ENCODE measurements at regions not wholly inside any gene's neighbourhood (a gene's known extent, or its start where the extent isn't known, plus 50 kb on each side); places are given as distances from the start of the nearest gene placed in this dataset.

DNA sequence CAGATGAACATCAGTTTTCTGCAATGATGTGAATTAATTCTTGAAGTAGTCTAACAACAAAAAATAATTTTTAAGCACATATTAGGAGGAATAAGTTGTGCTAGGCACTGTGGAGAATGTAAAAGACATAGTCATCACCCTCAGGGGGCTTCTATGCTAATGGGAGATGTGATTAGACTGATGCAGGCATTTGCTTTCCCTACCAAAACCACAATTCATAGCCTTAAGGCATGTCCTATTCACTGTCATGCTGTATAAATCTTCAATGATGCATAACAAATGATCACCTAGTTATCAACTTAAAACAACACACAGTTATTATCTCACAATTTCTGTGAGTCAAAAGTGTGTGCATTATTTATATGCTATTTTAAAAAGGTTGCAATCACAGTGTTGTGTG, 422.6 kb downstream of the MAN2A1 start:
- DNase-seq (ENCODE audit: low spot score), result no peak

DNA sequence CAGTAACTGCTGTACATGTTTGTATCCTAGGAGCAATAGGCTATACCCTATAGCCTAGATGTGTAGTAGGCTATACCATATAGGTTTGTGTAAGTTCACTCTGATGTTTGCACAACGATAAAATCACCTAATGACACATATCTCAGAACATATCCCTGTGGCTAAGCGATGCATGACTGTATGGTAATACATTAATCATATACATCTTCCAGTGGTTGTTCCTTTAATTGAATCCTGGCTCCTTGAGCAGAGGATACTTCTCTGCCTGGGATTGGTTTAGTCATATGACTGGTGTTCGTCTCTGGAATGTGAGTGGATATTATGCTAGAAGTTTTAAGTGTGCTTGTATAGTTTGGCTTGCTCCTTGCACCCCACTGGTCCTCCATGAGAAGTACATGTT, 425.8 kb downstream of the MAN2A1 start:
- no peak for DNase-seq (ENCODE audit: low spot score)

DNA sequence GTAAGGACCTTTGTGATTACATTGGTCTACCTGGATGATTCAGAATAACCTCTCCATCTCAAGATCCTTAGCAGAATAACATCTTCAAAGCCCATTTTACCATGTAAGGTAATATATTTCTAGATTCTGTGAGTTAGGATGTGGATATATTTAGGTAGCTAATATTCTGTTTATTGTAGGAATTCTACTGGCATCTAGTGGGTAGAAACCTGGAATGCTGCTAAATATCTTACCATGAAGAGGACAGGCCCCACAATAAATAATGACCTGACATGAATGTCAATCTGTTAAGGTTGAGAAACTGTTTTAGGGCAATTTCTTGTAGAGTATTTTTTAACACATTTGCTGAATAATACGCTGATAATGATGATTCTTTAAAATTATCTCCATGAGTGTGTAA, 426.8 kb downstream of the MAN2A1 start:
- DNase-seq (ENCODE audit: low spot score), result no peak

DNA sequence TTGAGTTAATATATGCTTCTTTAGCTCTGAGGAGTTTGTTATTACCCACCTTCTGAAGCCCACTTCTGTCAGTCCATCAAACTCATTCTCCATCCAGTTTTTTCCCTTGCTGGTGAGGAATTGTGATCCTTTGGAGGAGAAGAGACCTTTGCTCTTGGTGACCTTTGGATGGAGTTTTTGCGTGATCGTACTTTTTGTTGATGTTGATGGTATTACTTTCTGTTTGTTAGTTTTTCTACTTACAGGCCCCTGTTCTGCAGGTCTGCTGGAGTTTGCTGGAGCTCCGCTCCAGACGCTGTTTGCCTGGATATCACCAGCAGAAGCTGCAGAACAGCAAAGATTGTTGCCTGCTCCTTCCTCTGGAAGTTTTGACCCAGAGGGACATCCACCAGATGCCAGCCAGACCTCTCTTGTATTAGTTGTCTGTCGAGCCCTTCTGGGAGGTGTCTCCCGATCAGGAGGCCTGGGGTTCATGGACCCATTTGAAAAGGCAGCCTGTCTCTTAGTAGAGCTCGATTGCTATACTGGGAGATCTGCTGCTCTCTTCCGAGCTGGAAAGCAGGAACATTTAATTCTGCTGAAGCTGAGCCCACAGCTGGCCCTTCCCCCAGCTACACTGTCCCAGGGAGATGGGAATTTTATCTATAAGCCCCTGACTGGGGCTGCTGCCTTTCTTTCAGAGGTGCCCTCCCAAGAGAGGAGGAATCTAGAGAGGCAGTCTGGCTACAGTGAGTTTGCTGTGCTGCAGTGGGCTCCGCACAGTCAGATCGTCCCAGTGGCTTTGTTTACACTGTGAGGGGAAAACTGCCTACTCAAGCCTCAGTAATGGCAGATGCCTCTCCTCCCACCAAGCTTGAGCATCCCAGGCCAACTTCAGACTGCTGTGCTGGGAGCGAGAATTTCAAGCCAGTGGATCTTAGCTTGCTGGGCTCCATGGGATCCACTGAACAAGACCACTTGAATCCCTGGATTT, 445.5 kb downstream of the MAN2A1 start:
- no peak for DNase-seq (ENCODE audit: low spot score)

DNA sequence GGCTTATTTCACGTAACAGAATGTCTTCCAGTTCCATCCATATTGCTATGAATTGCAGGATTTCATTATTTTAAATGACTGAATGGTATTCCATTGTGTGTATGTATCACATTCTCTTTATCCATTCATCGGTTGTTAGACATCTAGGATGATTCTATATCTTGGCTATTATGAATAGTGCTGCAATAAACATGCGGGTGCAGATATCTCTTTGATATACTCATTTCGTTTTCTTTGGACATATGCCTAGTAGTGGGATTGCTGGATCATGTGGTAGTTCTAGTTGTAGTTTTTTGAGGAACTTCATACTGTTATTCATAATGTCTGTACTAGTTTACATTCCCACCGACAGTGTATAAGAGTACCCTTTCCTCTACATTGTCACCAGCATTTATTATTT, 460.5 kb downstream of the MAN2A1 start:
- DNase-seq (ENCODE audit: low spot score), result no peak

DNA sequence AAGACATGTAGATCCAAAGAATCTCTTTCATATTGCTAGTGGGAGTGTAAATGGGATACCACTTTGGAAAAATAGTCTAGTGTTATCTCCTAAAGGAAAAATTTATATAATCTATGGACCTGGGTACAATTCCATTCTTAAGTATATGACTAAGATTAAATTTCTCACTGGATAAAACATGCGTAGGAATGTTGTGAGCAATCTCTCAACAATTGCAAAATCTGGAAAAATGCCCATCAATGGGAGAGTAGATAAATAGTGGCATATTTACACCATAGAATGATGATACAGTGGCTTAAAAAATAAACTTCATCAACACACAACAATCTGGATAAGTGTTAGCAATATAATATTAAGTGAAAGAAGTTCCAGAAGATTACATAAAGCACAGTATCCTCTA, 469.5 kb downstream of the MAN2A1 start:
- DNase-seq (ENCODE audit: low spot score), result peak; percentile 35

DNA sequence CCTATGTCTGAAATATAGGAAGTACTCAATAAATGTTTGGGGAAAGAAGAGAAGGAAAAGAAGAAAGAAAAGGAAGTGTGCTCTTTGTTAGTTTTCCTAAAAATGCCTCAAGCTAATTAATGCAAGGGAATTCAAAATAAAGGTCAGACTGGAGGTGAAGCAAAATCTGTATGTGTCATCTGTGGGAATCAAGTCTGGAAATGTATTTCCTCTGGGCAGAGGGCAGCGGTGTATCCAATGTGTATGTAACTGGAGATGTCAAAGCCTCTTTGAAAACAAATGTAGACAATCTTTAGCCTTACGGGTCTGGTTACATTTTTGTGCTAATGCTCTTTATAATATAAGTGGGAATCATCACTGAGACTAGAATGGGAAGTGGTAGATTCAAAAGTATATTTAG, 471.4 kb downstream of the MAN2A1 start:
- no peak for DNase-seq (ENCODE audit: low spot score)

DNA sequence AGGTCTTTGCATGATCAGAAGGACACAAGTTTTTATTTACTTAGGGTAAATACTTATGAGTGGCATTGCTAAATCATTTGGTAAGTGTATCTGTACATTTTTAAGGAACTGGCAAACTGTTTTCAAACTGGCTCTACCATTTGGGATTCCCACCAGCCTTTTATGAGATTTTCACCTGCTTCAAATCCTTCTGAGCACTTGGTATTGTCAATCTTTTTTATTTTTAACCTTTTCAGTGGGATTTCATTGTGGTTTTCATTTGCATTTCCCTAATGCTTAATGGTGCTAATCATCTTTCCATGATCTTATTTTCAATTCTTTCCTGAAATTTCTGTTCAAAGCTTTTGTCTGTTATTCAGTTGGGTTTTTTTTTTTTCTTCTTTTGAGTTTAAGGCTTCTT, 475.6 kb downstream of the MAN2A1 start:
- DNase-seq (ENCODE audit: low spot score), result no peak

DNA sequence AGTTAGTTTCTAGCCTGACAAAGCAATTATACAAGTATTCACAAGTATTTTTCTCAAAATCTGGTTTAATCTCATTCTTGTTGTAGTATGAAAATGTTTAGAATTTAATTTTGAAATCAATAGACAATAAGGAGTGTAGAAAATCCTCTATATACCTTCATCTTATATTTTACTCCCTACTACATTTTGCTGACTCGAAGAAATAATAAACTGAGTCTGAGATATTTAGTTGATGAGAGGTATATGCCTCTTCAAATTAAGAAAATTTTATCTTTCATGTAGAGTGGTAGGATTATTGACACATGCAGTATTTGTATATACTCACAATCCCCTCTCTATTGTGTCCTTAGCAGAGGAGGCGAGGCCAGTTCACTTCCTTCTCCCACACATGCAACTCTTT, 477.7 kb downstream of the MAN2A1 start:
- no peak for DNase-seq (ENCODE audit: low spot score)

DNA sequence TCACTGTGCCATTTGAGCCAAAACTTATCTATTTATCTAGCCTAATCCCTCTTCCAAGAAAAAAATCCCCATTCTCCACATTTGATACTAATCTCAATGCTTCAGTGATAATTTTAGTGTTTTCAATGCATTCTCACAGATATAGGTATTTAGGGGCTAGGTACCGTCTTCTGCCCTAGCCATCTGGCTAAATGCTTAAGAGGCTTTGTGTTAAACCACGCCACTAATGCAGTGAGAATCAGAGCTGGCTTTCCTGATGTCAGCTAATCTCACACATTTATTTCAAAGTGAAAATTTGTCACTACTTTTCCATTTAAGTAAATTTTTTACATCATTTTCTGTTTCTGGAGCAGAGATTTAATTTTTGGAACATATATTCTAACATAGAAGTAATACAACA, 479.7 kb downstream of the MAN2A1 start:
- DNase-seq (ENCODE audit: low spot score), result no peak

DNA sequence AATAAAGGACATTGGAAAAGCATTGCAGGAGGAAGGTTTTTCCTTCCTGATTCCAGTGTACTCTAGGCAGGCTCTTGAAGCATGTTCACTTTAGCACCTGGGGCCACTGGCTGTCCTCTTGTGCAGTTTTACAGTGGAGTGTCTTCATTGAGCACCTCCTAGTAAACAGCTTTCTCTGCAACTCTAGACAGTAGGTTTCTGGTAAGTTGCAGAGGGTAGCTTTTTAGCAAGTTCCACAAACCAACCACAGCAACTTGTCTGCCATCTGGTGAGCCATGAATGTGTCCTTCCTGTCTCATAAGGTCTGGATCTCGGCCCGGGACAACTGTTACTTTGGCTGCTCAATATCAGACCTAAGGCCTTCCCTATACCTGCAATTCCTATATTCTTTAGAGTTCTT, 488.0 kb downstream of the MAN2A1 start:
- DNase-seq (ENCODE audit: low spot score), result no peak

DNA sequence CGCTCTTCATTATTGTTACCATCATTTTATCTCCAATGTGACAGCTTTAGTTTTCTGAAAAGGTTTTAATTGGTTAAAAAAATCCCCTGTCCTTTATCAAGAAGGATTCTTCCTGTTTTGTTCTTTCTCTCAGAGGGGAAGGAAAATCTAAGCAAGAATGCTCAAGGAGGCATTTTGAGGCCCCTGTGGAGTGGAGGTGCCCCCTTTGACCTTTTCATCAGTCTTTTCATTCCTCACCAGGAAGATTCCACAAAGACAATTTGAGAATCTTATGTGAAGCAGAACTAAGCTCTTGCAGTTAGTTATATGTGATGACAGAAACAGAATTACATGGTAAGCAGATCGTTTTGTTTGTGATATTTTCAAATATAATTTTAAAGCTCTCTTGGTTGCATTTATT, 489.6 kb downstream of the MAN2A1 start:
- DNase-seq (ENCODE audit: low spot score), result no peak

DNA sequence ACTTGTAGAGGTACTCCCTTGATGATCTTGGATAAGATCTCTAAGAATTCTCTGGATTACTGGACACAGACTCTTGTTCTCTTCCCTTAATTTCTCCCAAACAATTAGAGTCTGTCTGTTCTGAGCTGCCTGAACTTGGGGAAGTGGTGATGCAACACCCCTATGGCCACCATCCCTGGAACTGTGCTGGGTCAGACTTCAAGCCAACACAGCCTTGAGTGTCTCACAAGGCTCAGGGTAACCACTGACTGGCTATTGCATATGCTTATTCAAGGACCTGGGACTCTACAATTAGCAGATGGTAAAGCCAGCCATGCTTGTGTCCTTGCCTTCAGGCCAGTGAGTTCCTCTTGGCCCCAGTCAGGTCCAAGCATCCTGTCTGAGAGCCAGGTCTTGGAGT, 504.5 kb downstream of the MAN2A1 start:
- DNase-seq (ENCODE audit: low spot score), result no peak

DNA sequence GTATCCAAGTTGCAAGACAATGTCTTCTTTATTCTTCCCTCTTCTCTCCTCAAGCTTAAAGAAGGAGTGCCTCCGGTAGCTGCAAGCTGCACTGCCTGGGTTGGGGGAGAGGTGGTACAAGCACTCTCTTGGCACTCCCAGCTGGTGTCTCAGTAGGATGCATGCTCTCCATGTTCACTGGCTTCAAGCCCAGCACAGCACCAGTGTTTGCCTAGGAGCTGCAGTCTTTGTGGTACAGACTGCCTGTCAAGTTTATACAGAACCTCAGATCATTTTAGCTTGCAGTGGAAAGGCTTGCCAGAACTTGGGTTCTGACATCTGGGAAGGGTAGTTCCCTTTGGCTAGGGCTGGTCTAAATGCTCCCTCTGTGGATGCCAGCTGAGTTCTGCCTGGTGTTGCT, 505.6 kb downstream of the MAN2A1 start:
- DNase-seq (ENCODE audit: low spot score), result no peak

DNA sequence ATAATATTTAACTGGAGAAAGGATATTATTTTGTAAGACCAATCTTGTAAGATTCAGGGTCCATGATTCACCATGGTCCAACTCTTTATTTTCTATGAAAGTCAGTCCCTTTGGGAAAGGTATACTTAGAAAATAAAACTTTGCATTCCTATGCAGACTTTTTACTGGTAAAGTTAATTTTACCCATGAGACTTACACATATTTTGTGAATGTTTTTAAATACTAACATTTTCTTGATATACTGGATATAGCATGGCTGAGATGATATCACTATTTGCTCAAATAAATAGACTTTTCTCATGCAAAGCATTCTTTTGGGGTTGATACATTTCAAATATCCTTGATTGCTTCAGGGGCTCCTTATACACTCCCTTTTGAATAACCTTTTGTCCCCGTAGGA, 512.1 kb downstream of the MAN2A1 start:
- no peak for DNase-seq (ENCODE audit: low spot score)

DNA sequence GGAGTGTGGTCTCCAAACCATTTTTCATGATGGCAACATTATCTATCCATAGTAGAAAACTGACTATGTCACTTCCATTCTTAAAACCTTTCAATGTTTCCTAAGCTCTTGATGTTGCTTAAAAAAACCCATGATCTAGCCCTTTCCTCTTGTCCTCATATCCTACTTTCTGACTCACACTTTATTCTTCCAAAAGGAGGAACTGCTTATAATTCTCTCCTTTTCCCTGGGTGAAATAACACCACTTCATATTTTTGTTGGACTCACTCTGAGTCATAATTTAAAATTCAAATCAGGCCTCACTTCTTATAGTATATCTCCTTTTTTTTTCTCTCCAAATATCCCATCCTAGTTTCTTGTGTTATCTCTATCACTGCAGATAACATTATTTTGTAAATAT, 513.9 kb downstream of the MAN2A1 start:
- peak; percentile 18 for DNase-seq (ENCODE audit: low spot score)

DNA sequence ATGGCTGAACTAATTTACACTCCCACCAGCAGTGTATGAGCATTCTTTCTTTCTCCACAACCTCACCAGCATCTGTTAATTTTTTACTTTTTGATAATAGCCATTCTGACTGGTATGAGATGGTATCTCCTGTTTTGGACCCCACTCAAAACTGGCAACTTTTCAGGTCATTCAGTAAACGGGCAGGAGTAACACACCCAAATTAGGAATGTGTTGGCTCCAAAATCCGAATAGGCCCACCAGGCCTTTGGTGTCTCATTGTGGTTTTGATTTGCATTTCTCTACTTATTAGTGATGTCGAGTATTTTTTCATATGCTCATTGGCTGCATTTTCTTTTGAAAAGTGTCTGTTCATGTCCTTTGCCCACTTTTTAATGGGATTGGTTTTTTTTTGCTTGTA, 517.1 kb downstream of the TMEM232 start:
- DNase-seq (ENCODE audit: low spot score), result no peak

DNA sequence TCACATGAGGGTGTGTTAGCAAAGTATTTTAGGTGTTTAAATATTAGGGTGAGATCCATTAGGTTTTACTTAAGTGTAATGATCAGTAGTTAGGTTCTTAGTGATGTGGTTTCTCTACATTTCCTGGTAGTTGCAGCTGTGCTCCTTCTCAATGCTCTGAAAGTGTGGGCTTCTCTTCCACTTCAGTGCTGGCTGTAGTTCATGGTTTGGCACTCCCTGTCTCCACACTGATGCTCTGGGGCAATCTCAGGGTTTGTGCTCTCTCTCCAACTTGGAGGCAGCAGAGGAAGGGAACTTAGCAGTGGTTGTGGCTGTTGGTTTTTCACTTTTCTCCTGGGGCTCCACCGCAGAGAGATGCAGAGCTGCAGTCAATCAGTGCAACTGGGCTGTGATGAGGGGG, 507.5 kb downstream of the TMEM232 start:
- no peak for DNase-seq (ENCODE audit: low spot score)

DNA sequence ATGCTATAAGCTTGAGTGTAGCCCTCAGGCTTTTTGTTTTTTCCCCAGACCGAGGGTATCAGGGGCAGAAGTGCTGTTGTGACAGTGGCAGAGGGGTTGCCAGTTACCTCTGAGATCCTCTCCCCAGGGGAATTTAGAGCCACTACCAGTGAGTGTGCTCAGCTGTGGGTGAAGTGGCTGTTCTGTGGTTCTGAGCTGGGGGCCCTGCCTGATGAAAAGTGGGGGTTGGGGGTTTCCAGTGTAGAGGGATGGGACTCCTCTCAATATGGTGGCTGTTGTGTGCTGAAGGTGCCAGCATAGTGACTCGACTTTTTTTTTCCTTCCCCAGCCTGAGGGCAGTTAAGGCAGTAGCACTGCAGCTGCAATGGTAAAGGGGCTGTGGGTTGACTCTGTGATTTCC, 506.7 kb downstream of the TMEM232 start:
- no peak for DNase-seq (ENCODE audit: low spot score)

DNA sequence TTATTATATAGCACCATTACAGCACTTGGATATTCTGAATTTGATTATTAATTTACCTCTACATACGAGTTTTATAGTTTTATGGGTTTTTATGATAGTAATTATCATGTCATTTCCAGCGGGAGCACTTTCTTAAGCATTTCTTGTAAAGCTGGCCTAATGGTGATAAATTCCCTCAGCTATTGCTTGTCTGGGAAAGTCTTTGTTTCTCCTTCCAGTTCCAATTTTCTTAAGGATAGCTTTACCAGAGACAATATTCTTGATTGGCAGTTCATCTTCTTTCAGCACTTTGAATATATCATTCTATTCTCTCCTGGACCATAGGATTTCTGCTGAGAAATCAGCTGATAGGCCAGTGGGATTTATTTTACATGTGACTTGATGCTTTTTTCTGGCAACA, 505.4 kb downstream of the TMEM232 start:
- no peak for DNase-seq (ENCODE audit: low spot score)

DNA sequence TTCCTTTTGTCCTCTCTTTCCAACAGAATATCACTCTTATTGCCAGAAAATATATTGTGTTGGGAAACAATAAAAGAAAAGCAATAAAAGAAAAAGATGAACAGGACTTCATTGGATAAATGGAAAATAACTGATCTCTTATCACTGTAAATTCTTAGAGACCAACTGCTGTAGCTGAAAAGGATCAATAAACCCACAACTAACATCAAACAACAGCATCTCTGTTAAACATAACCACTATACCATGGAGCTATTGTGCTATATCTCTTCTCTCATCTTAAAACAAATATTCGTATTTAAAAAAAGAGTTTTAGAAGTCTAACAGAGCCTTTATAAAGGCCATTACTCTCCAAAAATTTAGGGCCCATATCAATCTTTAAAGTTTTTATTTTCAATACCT, 502.4 kb downstream of the TMEM232 start:
- no peak for DNase-seq (ENCODE audit: low spot score)

DNA sequence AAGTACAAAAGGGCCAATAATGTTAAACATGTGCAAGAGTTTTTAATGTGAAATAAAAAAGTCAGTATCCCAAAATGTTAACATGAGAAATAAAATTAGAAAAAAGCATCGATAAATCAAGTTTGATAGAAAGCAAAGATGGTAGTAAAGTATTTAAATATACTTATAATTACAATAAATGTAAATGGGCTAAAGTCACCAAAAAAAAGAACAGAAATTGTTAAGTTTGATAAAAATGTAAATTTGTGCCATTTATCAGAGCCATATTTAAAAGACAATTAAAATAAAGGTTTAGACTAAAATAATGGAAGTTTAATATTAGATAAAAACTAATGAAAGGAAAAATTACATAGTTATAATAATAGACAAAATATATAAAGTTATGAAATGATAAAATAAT, 500.5 kb downstream of the TMEM232 start:
- no peak for DNase-seq (ENCODE audit: low spot score)

DNA sequence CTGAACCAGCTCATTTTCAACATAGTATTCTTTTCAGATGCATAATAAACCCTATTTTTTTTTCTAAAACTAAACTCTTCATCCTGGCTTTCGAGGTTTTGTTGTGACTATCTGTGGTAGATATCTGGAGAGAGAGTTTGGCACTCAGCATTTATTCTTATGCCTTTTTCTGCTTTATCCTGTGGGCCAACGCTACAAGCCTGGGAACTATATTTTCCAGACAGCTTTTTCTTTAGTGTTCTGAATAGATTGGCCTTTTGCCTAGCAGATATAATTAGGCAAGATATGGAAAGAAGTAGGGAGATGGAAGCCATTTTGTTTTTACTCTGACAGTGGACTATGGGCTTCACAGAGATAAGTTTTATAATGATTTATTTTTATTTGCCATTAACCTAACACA, 486.7 kb downstream of the TMEM232 start:
- DNase-seq (ENCODE audit: low spot score), result no peak

DNA sequence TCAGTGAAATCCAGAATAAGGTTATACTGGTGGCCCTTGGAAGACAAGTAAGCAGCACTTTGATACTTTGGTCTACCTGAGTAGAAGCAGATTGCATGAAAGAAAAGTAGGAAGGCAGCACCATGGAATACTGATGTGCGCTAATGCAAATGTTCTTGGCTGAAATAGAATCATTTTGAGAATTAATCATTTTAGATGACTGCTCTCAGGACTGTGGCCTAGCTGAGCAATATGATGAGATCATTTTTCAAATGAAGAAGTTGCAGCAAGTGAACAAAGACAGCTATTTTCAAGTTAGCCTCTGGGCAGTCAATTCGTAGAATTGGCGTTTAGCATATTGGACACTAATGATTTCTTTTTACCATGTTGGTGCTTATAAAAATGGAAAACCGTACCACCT, 483.5 kb downstream of the TMEM232 start:
- no peak for DNase-seq (ENCODE audit: low spot score)
